ENCODE measurements at regions not wholly inside any gene's neighbourhood (a gene's known extent, or its start where the extent isn't known, plus 50 kb on each side); places are given as distances from the start of the nearest gene placed in this dataset.

GRCh38 chr14:71591929-71592328, 340.3 kb upstream of the RGS6 start:
- Histone ChIP-seq H2AK5ac (ENCODE audit: low read length) (no peak overlapping the region), H3K9ac (ENCODE audit: low read length) (no peak overlapping the region), H3K18ac (ENCODE audit: low read length) (no peak overlapping the region), H4K12ac (ENCODE audit: low read depth, low read length) (no peak overlapping the region), H3K9me3 (ENCODE audit: insufficient read depth, low read depth, low read length) (no peaks in the 10 kb centered on the region), H3K27me3 (ENCODE audit: insufficient read depth, low read length) (no peaks in the 10 kb centered on the region), H3K4me2 (ENCODE audit: low read length) (no peak overlapping the region), H4K91ac (ENCODE audit: low read depth, low read length) (no peak overlapping the region), H3K4me1 (ENCODE audit: control insufficient read depth in 1 of 2, insufficient read depth in 2 of 2, low read length in 2 of 2) (no peaks in the 10 kb centered on the region), H3K4ac (ENCODE audit: low read depth, low read length) (no peak overlapping the region), H3K14ac (ENCODE audit: low read length) (no peak overlapping the region), H3K4me3 (ENCODE audit: low read depth, low read length) (no peak overlapping the region), H3K27ac (ENCODE audit: low read depth, low read length) (no peak overlapping the region), H3K36me3 (ENCODE audit: control insufficient read depth in 1 of 2, insufficient read depth in 2 of 2, low read length in 2 of 2) (peaks cover 0 to 3% of the 10 kb centered on the region in 2 experiments), H2AFZ (ENCODE audit: insufficient read depth, low read length, poor library complexity) (no peak overlapping the region), H3K79me1 (ENCODE audit: low read length) (no peaks in the 10 kb centered on the region), H3K23ac (ENCODE audit: low read length) (no peak overlapping the region), H2BK5ac (ENCODE audit: low read depth, low read length, poor library complexity) (no peak overlapping the region), H2BK12ac (ENCODE audit: low read length) (no peak overlapping the region), H3K79me2 (ENCODE audit: control insufficient read depth, insufficient read depth, low read length, poor library complexity) (no peaks in the 10 kb centered on the region), H2BK120ac (ENCODE audit: insufficient read depth, low read length, poor library complexity) (no peak overlapping the region), H4K8ac (ENCODE audit: low read depth, low read length) (no peak overlapping the region)
- DNase-seq: no peak
- no CpG with 5 or more reads among the region's 1 CpG for WGBS (ENCODE audit: extremely low coverage, insufficient coverage, insufficient read length)

- no peaks in the 10 kb centered on the region for H3K79me2 ChIP-seq (ENCODE audit: control insufficient read depth, insufficient read depth, low read length, poor library complexity)
- no CpG with 5 or more reads among the region's 2 CpGs for WGBS (ENCODE audit: extremely low coverage, insufficient coverage, insufficient read length)
- no peaks in the 10 kb centered on the region for H3K27me3 ChIP-seq (ENCODE audit: insufficient read depth, low read length)
- H3K18ac ChIP-seq (ENCODE audit: low read length): no peak overlapping the region
- DNase-seq: no peak
- no peak overlapping the region for H4K91ac ChIP-seq (ENCODE audit: low read depth, low read length)
- H3K27ac ChIP-seq (ENCODE audit: low read depth, low read length): no peak overlapping the region
- peaks cover 0 to 3% of the 10 kb centered on the region in 2 experiments for H3K36me3 ChIP-seq (ENCODE audit: control insufficient read depth in 1 of 2, insufficient read depth in 2 of 2, low read length in 2 of 2)
- H2AK5ac ChIP-seq (ENCODE audit: low read length): no peak overlapping the region
- no peak overlapping the region for H2AFZ ChIP-seq (ENCODE audit: insufficient read depth, low read length, poor library complexity)
- H2BK12ac ChIP-seq (ENCODE audit: low read length): no peak overlapping the region
- no peaks in the 10 kb centered on the region for H3K4me1 ChIP-seq (ENCODE audit: control insufficient read depth in 1 of 2, insufficient read depth in 2 of 2, low read length in 2 of 2)
- no peak overlapping the region for H3K4ac ChIP-seq (ENCODE audit: low read depth, low read length)
- no peaks in the 10 kb centered on the region for H3K9me3 ChIP-seq (ENCODE audit: insufficient read depth, low read depth, low read length)
- H4K12ac ChIP-seq (ENCODE audit: low read depth, low read length): no peak overlapping the region
- no peak overlapping the region for H3K4me3 ChIP-seq (ENCODE audit: low read depth, low read length)
- H3K23ac ChIP-seq (ENCODE audit: low read length): no peak overlapping the region
- H3K4me2 ChIP-seq (ENCODE audit: low read length): no peak overlapping the region
- no peak overlapping the region for H4K8ac ChIP-seq (ENCODE audit: low read depth, low read length)
- no peak overlapping the region for H3K9ac ChIP-seq (ENCODE audit: low read length)
- no peak overlapping the region for H2BK5ac ChIP-seq (ENCODE audit: low read depth, low read length, poor library complexity)
- H3K79me1 ChIP-seq (ENCODE audit: low read length): no peaks in the 10 kb centered on the region
- no peak overlapping the region for H3K14ac ChIP-seq (ENCODE audit: low read length)
- no peak overlapping the region for H2BK120ac ChIP-seq (ENCODE audit: insufficient read depth, low read length, poor library complexity)
These were observed 339.9 kb upstream of the RGS6 start for GRCh38 chr14:71592361-71592760.

- Histone ChIP-seq H3K18ac (ENCODE audit: low read length) (no peak overlapping the region), H3K14ac (ENCODE audit: low read length) (no peak overlapping the region), H2BK12ac (ENCODE audit: low read length) (no peak overlapping the region), H4K8ac (ENCODE audit: low read depth, low read length) (no peak overlapping the region), H3K27ac (ENCODE audit: low read depth, low read length) (no peak overlapping the region), H3K4ac (ENCODE audit: low read depth, low read length) (no peak overlapping the region), H3K36me3 (ENCODE audit: control insufficient read depth in 1 of 2, insufficient read depth in 2 of 2, low read length in 2 of 2) (peaks cover 0 to 1% of the 10 kb centered on the region in 2 experiments), H3K27me3 (ENCODE audit: insufficient read depth, low read length) (no peaks in the 10 kb centered on the region), H3K9ac (ENCODE audit: low read length) (no peak overlapping the region), H4K12ac (ENCODE audit: low read depth, low read length) (no peak overlapping the region), H3K79me1 (ENCODE audit: low read length) (no peaks in the 10 kb centered on the region), H4K91ac (ENCODE audit: low read depth, low read length) (no peak overlapping the region), H3K23ac (ENCODE audit: low read length) (no peak overlapping the region), H3K4me3 (ENCODE audit: low read depth, low read length) (no peak overlapping the region), H3K4me2 (ENCODE audit: low read length) (no peak overlapping the region), H2BK120ac (ENCODE audit: insufficient read depth, low read length, poor library complexity) (no peak overlapping the region), H2AK5ac (ENCODE audit: low read length) (no peak overlapping the region), H3K4me1 (ENCODE audit: control insufficient read depth in 1 of 2, insufficient read depth in 2 of 2, low read length in 2 of 2) (no peaks in the 10 kb centered on the region), H3K79me2 (ENCODE audit: control insufficient read depth, insufficient read depth, low read length, poor library complexity) (no peaks in the 10 kb centered on the region), H3K9me3 (ENCODE audit: insufficient read depth, low read depth, low read length) (no peaks in the 10 kb centered on the region), H2BK5ac (ENCODE audit: low read depth, low read length, poor library complexity) (no peak overlapping the region), H2AFZ (ENCODE audit: insufficient read depth, low read length, poor library complexity) (no peak overlapping the region)
- peak in 1 of 2 donors; percentile 54 for DNase-seq
- whole genome bisulfite sequencing (ENCODE audit: extremely low coverage, insufficient coverage, insufficient read length): no CpG with 5 or more reads among the region's 1 CpG
These were observed 338.3 kb upstream of the RGS6 start for GRCh38 chr14:71593966-71594365.

GRCh38 chr14:71594821-71595220, 337.4 kb upstream of the RGS6 start:
- H2BK12ac ChIP-seq (ENCODE audit: low read length): no peak overlapping the region
- WGBS (ENCODE audit: extremely low coverage, insufficient coverage, insufficient read length): no CpG with 5 or more reads among the region's 3 CpGs
- no peak for DNase-seq
- H4K91ac ChIP-seq (ENCODE audit: low read depth, low read length): no peak overlapping the region
- H2AFZ ChIP-seq (ENCODE audit: insufficient read depth, low read length, poor library complexity): no peak overlapping the region
- no peaks in the 10 kb centered on the region for H3K4me1 ChIP-seq (ENCODE audit: control insufficient read depth in 1 of 2, insufficient read depth in 2 of 2, low read length in 2 of 2)
- no peaks in the 10 kb centered on the region for H3K79me1 ChIP-seq (ENCODE audit: low read length)
- no peaks in the 10 kb centered on the region for H3K9me3 ChIP-seq (ENCODE audit: insufficient read depth, low read depth, low read length)
- H2BK120ac ChIP-seq (ENCODE audit: insufficient read depth, low read length, poor library complexity): no peak overlapping the region
- no peak overlapping the region for H2AK5ac ChIP-seq (ENCODE audit: low read length)
- no peak overlapping the region for H3K27ac ChIP-seq (ENCODE audit: low read depth, low read length)
- H3K4me2 ChIP-seq (ENCODE audit: low read length): no peak overlapping the region
- H3K79me2 ChIP-seq (ENCODE audit: control insufficient read depth, insufficient read depth, low read length, poor library complexity): no peaks in the 10 kb centered on the region
- no peak overlapping the region for H3K4me3 ChIP-seq (ENCODE audit: low read depth, low read length)
- no peak overlapping the region for H3K4ac ChIP-seq (ENCODE audit: low read depth, low read length)
- peaks cover 0 to 1% of the 10 kb centered on the region in 2 experiments for H3K36me3 ChIP-seq (ENCODE audit: control insufficient read depth in 1 of 2, insufficient read depth in 2 of 2, low read length in 2 of 2)
- H4K12ac ChIP-seq (ENCODE audit: low read depth, low read length): no peak overlapping the region
- no peak overlapping the region for H3K9ac ChIP-seq (ENCODE audit: low read length)
- no peak overlapping the region for H3K23ac ChIP-seq (ENCODE audit: low read length)
- H3K14ac ChIP-seq (ENCODE audit: low read length): no peak overlapping the region
- no peak overlapping the region for H2BK5ac ChIP-seq (ENCODE audit: low read depth, low read length, poor library complexity)
- H4K8ac ChIP-seq (ENCODE audit: low read depth, low read length): no peak overlapping the region
- H3K18ac ChIP-seq (ENCODE audit: low read length): no peak overlapping the region
- H3K27me3 ChIP-seq (ENCODE audit: insufficient read depth, low read length): no peaks in the 10 kb centered on the region
